ENCODE measurements at regions not wholly inside any gene's neighbourhood (a gene's known extent, or its start where the extent isn't known, plus 50 kb on each side); places are given as distances from the start of the nearest gene placed in this dataset.

DNA sequence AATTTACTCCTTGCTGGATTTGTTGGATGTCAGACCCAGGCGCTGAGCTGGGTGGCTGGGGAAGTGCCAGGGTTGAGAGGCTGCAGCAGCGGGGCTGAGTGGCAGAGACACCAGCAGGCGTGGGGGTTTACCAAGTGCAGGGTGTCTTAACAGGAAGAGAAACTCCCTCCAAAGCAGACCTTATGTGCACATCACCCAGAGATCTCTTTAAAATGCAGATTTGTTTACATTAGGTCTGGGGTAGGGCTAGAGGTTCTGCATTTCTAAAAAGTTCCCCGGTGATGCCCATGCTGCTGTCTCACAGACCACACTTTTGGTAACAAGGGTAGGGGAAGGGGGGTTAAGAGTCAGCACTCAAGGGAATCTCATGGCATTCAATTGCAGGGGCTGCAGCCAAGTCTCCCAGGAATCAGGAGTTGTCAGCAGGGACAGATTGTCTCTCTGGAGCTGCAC, 80.7 kb upstream of the OLFM4 start:
- Histone ChIP-seq H2BK120ac (ENCODE audit: low read depth, low read length, poor library complexity, severe bottlenecking) (no peak overlapping the region), H3K79me1 (ENCODE audit: insufficient read depth, low read depth, low read length, poor library complexity, severe bottlenecking) (no peaks in the 10 kb centered on the region), H4K91ac (ENCODE audit: insufficient read length, low read depth, low read length) (no peak overlapping the region), H3K27me3 (ENCODE audit: insufficient read depth, low read length) (no peaks in the 10 kb centered on the region; the same call in 1 of the 2 replicates), H3K9me3 (ENCODE audit: control insufficient read depth, low read depth, low read length) (no peaks in the 10 kb centered on the region), H3K9ac (ENCODE audit: extremely low read depth, insufficient read length, low read length) (no peak overlapping the region), H2BK5ac (ENCODE audit: insufficient read length, low read length) (no peak overlapping the region), H4K8ac (replicated peaks; ENCODE audit: insufficient read length, low read depth, low read length) (no peak overlapping the region), H2AFZ (ENCODE audit: low read length) (no peak overlapping the region), H4K20me1 (ENCODE audit: control insufficient read depth, insufficient read depth, insufficient read length) (no peaks in the 10 kb centered on the region), H3K23me2 (ENCODE audit: insufficient read length, low read depth, low read length, poor library complexity, severe bottlenecking) (no peaks in the 10 kb centered on the region), H2BK12ac (ENCODE audit: insufficient read length, low read depth, low read length) (no peak overlapping the region), H3K27ac (ENCODE audit: insufficient read length, low read depth, low read length) (no peak overlapping the region), H3K79me2 (ENCODE audit: insufficient read depth, low read length) (no peaks in the 10 kb centered on the region), H3T11ph (ENCODE audit: low read length) (no peak overlapping the region), H3K14ac (ENCODE audit: insufficient read depth, low read length) (peak overlapping the region; percentile 26; the same call in 1 of the 2 replicates), H3K23ac (ENCODE audit: insufficient read length, low read depth, low read length) (no peak overlapping the region), H2BK15ac (ENCODE audit: low read depth, low read length) (no peak overlapping the region), H3K4me1 (ENCODE audit: insufficient read depth, low read length) (peaks cover 9% of the 10 kb centered on the region), H2AK5ac (ENCODE audit: insufficient read length, low read length) (no peak overlapping the region), H3K4ac (ENCODE audit: low read depth, low read length) (no peak overlapping the region), H4K5ac (ENCODE audit: insufficient read length, low read depth, low read length) (no peak overlapping the region), H3K56ac (ENCODE audit: insufficient read length, low read depth, low read length) (no peak overlapping the region), H2BK20ac (ENCODE audit: low read depth, low read length, poor library complexity, severe bottlenecking) (no peak overlapping the region), H3K18ac (ENCODE audit: insufficient read length, low read depth, low read length) (no peak overlapping the region), H3K4me2 (ENCODE audit: insufficient read depth, insufficient read length, low read length) (no peak overlapping the region)
- TF ChIP-seq, protein P1, sequence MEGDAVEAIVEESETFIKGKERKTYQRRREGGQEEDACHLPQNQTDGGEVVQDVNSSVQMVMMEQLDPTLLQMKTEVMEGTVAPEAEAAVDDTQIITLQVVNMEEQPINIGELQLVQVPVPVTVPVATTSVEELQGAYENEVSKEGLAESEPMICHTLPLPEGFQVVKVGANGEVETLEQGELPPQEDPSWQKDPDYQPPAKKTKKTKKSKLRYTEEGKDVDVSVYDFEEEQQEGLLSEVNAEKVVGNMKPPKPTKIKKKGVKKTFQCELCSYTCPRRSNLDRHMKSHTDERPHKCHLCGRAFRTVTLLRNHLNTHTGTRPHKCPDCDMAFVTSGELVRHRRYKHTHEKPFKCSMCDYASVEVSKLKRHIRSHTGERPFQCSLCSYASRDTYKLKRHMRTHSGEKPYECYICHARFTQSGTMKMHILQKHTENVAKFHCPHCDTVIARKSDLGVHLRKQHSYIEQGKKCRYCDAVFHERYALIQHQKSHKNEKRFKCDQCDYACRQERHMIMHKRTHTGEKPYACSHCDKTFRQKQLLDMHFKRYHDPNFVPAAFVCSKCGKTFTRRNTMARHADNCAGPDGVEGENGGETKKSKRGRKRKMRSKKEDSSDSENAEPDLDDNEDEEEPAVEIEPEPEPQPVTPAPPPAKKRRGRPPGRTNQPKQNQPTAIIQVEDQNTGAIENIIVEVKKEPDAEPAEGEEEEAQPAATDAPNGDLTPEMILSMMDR (conservative IDR thresholded peaks at IDR 0.05): no peak
- Mint-ChIP-seq H3K36me3 (ENCODE audit: insufficient read depth in 1 of 3, low read depth in 3 of 3) (no peaks in the 10 kb centered on the region; a peak in 2 of 7 replicates), H3K4me1 (peaks cover 25 to 43% of the 10 kb centered on the region in 2 experiments), H3K27me3 (ENCODE audit: low read depth) (peaks cover 15% of the 10 kb centered on the region), H3K9me3 (peaks cover 3% of the 10 kb centered on the region in 2 experiments; a peak in 2 of 5 replicates), H3K4me3 (peak overlapping the region in 1 of 2 experiments; percentile 31; a peak in 2 of 5 replicates), H3K27ac (peak overlapping the region in 1 of 3 experiments; percentile 82; a peak in 2 of 7 replicates)
- DNase-seq: no peak
- no CpG with 5 or more reads among the region's 4 CpGs for WGBS (ENCODE audit: extremely low coverage, insufficient read length, low lambda C conversion rate)
